Omental fat pad (tissue), 3 donors: ENCODE measurements at regions not wholly inside any gene's neighbourhood (a gene's known extent, or its start where the extent isn't known, plus 50 kb on each side); places are given as distances from the start of the nearest gene placed in this dataset.
"Not testable (repeated sequence)": the region's sequence is repeated elsewhere in the genome, so short reads cannot be mapped to it uniquely, and the experiment has no call there.

Source experiments
- ATAC-seq: fragments of 150-250 bp; one replicate; pipeline ENCODE4 v1.9.1; 2016; ENCODE audit warnings: mild to moderate bottlenecking, moderate library complexity; ENCODE audit not compliant: low FRiP score
- DNase-seq: peaks from one replicate; pipeline ENCODE4 v3.0.0-alpha.2; 2019; ENCODE audit warnings: low spot score
- TF ChIP-seq, protein P1 (sequence below), 3 donors: fragments of 450-650 bp; IDR thresholded peaks; one replicate each; pipeline ENCODE4 v1.5.1; 2016 to 2017; ENCODE audit warnings: antibody characterized with exemption in 3 of 3, mild to moderate bottlenecking in 3 of 3, moderate library complexity in 2 of 3

DNA sequence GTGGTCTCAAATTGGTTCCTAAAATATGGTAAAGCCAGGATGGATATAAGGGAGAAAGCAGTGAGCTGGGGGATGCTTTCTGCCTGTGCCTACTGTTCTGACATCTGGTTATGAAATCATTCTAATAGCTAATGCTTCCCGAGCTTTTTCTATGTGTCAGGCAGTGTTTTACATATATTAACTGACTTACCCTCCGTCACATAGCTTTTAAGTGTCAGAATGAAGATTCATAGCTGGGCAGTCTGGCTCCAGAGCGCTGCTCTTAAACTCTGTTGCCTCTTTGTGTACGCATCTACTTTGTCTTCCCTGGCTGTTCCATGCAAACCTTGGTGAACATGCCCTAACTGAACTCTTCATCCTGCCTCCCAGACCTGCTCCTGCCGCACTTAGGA is 195.7 kb downstream of the LPIN1 start:
- ATAC-seq (no peak), DNase-seq (no peak)
- TF ChIP-seq, protein P1, sequence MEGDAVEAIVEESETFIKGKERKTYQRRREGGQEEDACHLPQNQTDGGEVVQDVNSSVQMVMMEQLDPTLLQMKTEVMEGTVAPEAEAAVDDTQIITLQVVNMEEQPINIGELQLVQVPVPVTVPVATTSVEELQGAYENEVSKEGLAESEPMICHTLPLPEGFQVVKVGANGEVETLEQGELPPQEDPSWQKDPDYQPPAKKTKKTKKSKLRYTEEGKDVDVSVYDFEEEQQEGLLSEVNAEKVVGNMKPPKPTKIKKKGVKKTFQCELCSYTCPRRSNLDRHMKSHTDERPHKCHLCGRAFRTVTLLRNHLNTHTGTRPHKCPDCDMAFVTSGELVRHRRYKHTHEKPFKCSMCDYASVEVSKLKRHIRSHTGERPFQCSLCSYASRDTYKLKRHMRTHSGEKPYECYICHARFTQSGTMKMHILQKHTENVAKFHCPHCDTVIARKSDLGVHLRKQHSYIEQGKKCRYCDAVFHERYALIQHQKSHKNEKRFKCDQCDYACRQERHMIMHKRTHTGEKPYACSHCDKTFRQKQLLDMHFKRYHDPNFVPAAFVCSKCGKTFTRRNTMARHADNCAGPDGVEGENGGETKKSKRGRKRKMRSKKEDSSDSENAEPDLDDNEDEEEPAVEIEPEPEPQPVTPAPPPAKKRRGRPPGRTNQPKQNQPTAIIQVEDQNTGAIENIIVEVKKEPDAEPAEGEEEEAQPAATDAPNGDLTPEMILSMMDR (IDR thresholded peaks at IDR 0.05) = no peak

DNA sequence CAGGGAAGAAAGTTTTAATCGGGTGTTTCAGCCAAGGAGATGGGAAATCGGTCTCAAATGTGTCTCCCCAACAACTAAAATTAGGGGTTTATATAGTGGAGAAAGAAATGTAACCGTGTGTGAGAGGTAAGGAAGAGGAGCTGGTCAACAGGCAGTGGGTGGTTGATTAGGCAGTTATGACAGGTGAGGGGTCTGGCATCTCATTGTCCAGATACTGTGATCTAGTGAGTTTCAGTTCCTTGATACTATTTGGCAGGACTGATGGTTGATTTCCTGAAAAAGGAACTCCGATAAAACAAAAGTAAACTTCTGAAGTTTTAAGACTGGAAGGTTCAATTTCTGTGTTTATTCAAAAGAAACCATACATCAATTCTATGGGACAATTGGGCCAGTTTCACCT is 197.9 kb downstream of the LPIN1 start:
- ATAC-seq (no peak), DNase-seq (no peak)
- TF ChIP-seq, protein P1 (IDR thresholded peaks at IDR 0.05) = no peak

GRCh38 chr2:11945139-11946126 is 199.0 kb downstream of the LPIN1 start:
- DNase-seq (no peak), ATAC-seq (no peak)
- TF ChIP-seq, protein P1 (IDR thresholded peaks at IDR 0.05) = no peak

- ATAC-seq (no peak), DNase-seq (no peak)
- TF ChIP-seq, protein P1 (IDR thresholded peaks at IDR 0.05) = no peak
Observed at GRCh38 chr2:11947956-11948355, 201.5 kb downstream of the LPIN1 start.

- TF ChIP-seq, protein P1 (IDR thresholded peaks at IDR 0.05) = no peak
- DNase-seq (no peak), ATAC-seq (no peak)
Observed at GRCh38 chr2:11949732-11950523, 203.5 kb downstream of the LPIN1 start.

GRCh38 chr2:11950896-11951295 is 204.5 kb downstream of the LPIN1 start:
- ATAC-seq (no peak), DNase-seq (no peak)
- TF ChIP-seq, protein P1 (IDR thresholded peaks at IDR 0.05) = no peak

DNA sequence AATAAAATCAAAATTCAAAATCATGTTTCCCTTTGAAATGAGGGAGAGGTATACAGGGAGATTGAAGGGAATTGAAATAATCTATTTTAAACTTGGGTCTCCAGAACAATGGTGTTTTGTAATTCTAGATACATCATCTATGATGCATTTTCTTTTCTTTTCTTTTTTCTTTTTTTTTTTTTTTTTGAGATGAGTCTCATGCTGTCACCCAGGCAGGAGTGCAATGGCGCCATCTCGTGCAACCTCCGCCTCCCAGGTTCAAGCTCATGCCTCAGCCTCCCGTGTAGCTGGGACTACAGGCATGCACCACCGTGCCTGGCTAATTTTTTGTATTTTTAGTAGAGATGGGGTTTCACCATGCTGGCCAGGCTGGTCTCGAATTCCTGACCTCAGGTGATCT is 205.1 kb downstream of the LPIN1 start:
- not testable (repeated sequence) for DNase-seq, ATAC-seq
